GM12878 (cell line): ENCODE measurements at regions not wholly inside any gene's neighbourhood (a gene's known extent, or its start where the extent isn't known, plus 50 kb on each side); places are given as distances from the start of the nearest gene placed in this dataset.

ENCODE experiments used
- HDAC2 ChIP-seq: fragments of 200-600 bp; sonication (generic); IDR thresholded peaks from 2 replicates; pipeline ENCODE4 v1.6.1; 2017
- SMARCA5 ChIP-seq: fragments of 450-650 bp; IDR thresholded peaks from 2 replicates; pipeline ENCODE4 v1.6.1; 2017; ENCODE audit warnings: mild to moderate bottlenecking
- TCF7 ChIP-seq: IDR thresholded peaks from 2 replicates; pipeline ENCODE4 v1.6.1; 2014; ENCODE audit warnings: antibody characterized with exemption, borderline replicate concordance
- ZBTB33 ChIP-seq: fragments of 450-650 bp; IDR thresholded peaks from 2 replicates; pipeline ENCODE4 v1.6.1; 2017; ENCODE audit warnings: mild to moderate bottlenecking
- ZNF384 ChIP-seq: IDR thresholded peaks from 2 replicates; pipeline ENCODE4 v1.6.1; 2012; ENCODE audit warnings: low read depth, mild to moderate bottlenecking, low read length, improper control_type of control experiment, borderline replicate concordance

GRCh38 chr4:67037504-67038227 is 507.6 kb downstream of the CENPC start:
- TF ChIP-seq SMARCA5: no peak
- no peak for TF ChIP-seq ZNF384
- no peak for TF ChIP-seq HDAC2
- TF ChIP-seq TCF7: no peak
- no peak for TF ChIP-seq ZBTB33
